ENCODE measurements at regions not wholly inside any gene's neighbourhood (a gene's known extent, or its start where the extent isn't known, plus 50 kb on each side); places are given as distances from the start of the nearest gene placed in this dataset.
A peak's percentile ranks its signal among the peaks of the same experiment; 100 is the strongest.

DNA sequence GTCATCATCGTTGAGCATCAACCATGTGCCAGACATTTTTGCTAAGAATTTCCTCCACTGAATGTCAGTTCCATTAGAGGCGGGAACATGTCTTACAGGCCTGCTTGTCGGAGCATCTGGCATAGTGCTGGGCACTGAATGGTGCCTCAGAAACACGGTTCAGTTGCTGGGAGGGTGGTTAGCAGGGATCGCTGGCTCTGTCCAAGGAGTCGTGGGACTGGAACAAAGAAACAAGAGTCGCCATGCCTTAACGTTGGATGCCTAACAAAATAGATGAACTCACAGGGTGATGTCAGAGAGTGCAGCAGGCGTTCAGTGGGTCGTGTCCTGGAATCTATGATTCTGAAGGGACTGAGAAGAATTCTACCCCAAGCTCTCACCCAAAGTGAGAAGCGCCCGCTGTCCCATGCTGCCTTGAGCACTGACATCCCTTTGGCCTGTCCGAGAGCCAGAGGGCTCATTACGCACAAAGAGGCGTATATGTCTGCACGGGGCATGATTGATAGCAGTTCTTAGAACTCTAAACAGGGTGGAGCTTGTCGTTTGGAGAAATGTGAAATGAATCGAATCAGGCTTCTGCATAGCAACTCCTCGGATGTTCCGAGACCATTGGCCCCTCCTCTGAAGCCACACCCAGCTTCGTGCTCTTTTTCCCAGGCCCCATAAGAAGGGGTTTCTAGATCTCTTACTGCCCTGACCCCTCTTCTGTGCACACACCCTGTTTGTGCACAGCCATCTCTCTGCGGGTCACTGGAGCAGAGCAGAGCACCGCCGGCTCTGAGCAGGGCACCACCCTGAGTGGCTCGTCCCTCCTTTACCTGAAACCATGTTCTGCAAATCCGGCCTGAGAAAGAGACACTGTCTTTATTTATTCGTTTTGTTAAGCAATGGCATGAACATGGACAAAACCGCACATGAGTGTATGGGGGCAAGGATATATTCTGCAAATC lies 113.1 kb upstream of the B3GAT1 start:
- no peak overlapping the region for H3K27ac ChIP-seq (ENCODE audit: low read depth in 2 of 2, low read length in 2 of 2)
- DNase-seq (peak; percentile 34 to 55 (median 43)), FAIRE-seq (no peak)
- no peaks in the 10 kb centered on the region for H3K4me1 ChIP-seq (ENCODE audit: control insufficient read depth in 2 of 3, insufficient read depth in 2 of 3, low read depth in 1 of 3, low read length in 3 of 3)
- H3K27me3 ChIP-seq (ENCODE audit: control insufficient read depth, insufficient read depth, low read length): peaks cover 2% of the 10 kb centered on the region
- H3K9me3 ChIP-seq (ENCODE audit: control insufficient read depth in 2 of 3, insufficient read depth in 1 of 3, low read length in 3 of 3): no peaks in the 10 kb centered on the region
- no peak overlapping the region for H3K4me3 ChIP-seq (ENCODE audit: low read length in 3 of 3)
- TF ChIP-seq, protein P1, sequence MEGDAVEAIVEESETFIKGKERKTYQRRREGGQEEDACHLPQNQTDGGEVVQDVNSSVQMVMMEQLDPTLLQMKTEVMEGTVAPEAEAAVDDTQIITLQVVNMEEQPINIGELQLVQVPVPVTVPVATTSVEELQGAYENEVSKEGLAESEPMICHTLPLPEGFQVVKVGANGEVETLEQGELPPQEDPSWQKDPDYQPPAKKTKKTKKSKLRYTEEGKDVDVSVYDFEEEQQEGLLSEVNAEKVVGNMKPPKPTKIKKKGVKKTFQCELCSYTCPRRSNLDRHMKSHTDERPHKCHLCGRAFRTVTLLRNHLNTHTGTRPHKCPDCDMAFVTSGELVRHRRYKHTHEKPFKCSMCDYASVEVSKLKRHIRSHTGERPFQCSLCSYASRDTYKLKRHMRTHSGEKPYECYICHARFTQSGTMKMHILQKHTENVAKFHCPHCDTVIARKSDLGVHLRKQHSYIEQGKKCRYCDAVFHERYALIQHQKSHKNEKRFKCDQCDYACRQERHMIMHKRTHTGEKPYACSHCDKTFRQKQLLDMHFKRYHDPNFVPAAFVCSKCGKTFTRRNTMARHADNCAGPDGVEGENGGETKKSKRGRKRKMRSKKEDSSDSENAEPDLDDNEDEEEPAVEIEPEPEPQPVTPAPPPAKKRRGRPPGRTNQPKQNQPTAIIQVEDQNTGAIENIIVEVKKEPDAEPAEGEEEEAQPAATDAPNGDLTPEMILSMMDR (IDR thresholded peaks at IDR 0.05; ENCODE audit: borderline replicate concordance, extremely low read depth, insufficient read depth): no peak
- H3K9ac ChIP-seq (ENCODE audit: low read length in 3 of 3): no peak overlapping the region
- intact Hi-C loops (cut with DNase I): no loop called here
- H3K36me3 ChIP-seq (ENCODE audit: control insufficient read depth in 2 of 3, insufficient read depth in 3 of 3, low read length in 3 of 3): no peaks in the 10 kb centered on the region

GRCh38 chr11:134524201-134524600 lies 112.2 kb upstream of the B3GAT1 start:
- TF ChIP-seq, protein P1 (IDR thresholded peaks at IDR 0.05; ENCODE audit: borderline replicate concordance, extremely low read depth, insufficient read depth): no peak
- Histone ChIP-seq H3K4me1 (ENCODE audit: control insufficient read depth in 2 of 3, insufficient read depth in 2 of 3, low read depth in 1 of 3, low read length in 3 of 3) (no peaks in the 10 kb centered on the region), H3K36me3 (ENCODE audit: control insufficient read depth in 2 of 3, insufficient read depth in 3 of 3, low read length in 3 of 3) (no peaks in the 10 kb centered on the region), H3K9ac (ENCODE audit: low read length in 3 of 3) (no peak overlapping the region), H3K27ac (ENCODE audit: low read depth in 2 of 2, low read length in 2 of 2) (no peak overlapping the region), H3K9me3 (ENCODE audit: control insufficient read depth in 2 of 3, insufficient read depth in 1 of 3, low read length in 3 of 3) (no peaks in the 10 kb centered on the region), H3K27me3 (ENCODE audit: control insufficient read depth, insufficient read depth, low read length) (peaks cover 2% of the 10 kb centered on the region), H3K4me3 (ENCODE audit: low read length in 3 of 3) (no peak overlapping the region)
- no peak for FAIRE-seq
- intact Hi-C loops (cut with DNase I): no loop called here
- peak in 1 of 5 donors; percentile 39 for DNase-seq

- DNase-seq (peak in 1 of 5 donors; percentile 41), FAIRE-seq (no peak)
- Histone ChIP-seq H3K4me1 (ENCODE audit: control insufficient read depth in 2 of 3, insufficient read depth in 2 of 3, low read depth in 1 of 3, low read length in 3 of 3) (no peaks in the 10 kb centered on the region), H3K9me3 (ENCODE audit: control insufficient read depth in 2 of 3, insufficient read depth in 1 of 3, low read length in 3 of 3) (no peaks in the 10 kb centered on the region), H3K36me3 (ENCODE audit: control insufficient read depth in 2 of 3, insufficient read depth in 3 of 3, low read length in 3 of 3) (no peaks in the 10 kb centered on the region), H3K27me3 (ENCODE audit: control insufficient read depth, insufficient read depth, low read length) (peaks cover 2% of the 10 kb centered on the region), H3K9ac (ENCODE audit: low read length in 3 of 3) (no peak overlapping the region), H3K4me3 (ENCODE audit: low read length in 3 of 3) (no peak overlapping the region), H3K27ac (ENCODE audit: low read depth in 2 of 2, low read length in 2 of 2) (no peak overlapping the region)
- TF ChIP-seq, protein P1 (IDR thresholded peaks at IDR 0.05; ENCODE audit: borderline replicate concordance, extremely low read depth, insufficient read depth): no peak
- intact Hi-C loops (cut with DNase I): no loop called here
These were observed 110.9 kb upstream of the B3GAT1 start for GRCh38 chr11:134522782-134523570.
